ENCODE measurements at regions not wholly inside any gene's neighbourhood (a gene's known extent, or its start where the extent isn't known, plus 50 kb on each side); places are given as distances from the start of the nearest gene placed in this dataset.

- H3K27me3 ChIP-seq (ENCODE audit: insufficient read depth, low read length), result no peaks in the 10 kb centered on the region
- H3K4me1 ChIP-seq (ENCODE audit: insufficient read depth, low read length), result no peaks in the 10 kb centered on the region
- no peaks in the 10 kb centered on the region for H3K23me2 ChIP-seq (ENCODE audit: insufficient read length, low read depth, low read length, poor library complexity, severe bottlenecking)
- no peak overlapping the region for H2BK5ac ChIP-seq (ENCODE audit: insufficient read length, low read length)
- H2AK5ac ChIP-seq (ENCODE audit: insufficient read length, low read length), result no peak overlapping the region
- no peak overlapping the region for H2AFZ ChIP-seq (ENCODE audit: low read length)
- no peaks in the 10 kb centered on the region for H3K79me2 ChIP-seq (ENCODE audit: insufficient read depth, low read length)
- H2BK20ac ChIP-seq (ENCODE audit: low read depth, low read length, poor library complexity, severe bottlenecking), result no peak overlapping the region
- H3K4me2 ChIP-seq (ENCODE audit: insufficient read depth, insufficient read length, low read length), result no peak overlapping the region
- H3K9me3 ChIP-seq (ENCODE audit: control insufficient read depth, low read depth, low read length), result no peaks in the 10 kb centered on the region
- no peak overlapping the region for H3K18ac ChIP-seq (ENCODE audit: insufficient read length, low read depth, low read length)
- H3K27me3 Mint-ChIP-seq (ENCODE audit: low read depth), result no peaks in the 10 kb centered on the region
- no peak overlapping the region for H3K56ac ChIP-seq (ENCODE audit: insufficient read length, low read depth, low read length)
- H3K79me1 ChIP-seq (ENCODE audit: insufficient read depth, low read depth, low read length, poor library complexity, severe bottlenecking), result no peaks in the 10 kb centered on the region
- TF ChIP-seq, protein P1, sequence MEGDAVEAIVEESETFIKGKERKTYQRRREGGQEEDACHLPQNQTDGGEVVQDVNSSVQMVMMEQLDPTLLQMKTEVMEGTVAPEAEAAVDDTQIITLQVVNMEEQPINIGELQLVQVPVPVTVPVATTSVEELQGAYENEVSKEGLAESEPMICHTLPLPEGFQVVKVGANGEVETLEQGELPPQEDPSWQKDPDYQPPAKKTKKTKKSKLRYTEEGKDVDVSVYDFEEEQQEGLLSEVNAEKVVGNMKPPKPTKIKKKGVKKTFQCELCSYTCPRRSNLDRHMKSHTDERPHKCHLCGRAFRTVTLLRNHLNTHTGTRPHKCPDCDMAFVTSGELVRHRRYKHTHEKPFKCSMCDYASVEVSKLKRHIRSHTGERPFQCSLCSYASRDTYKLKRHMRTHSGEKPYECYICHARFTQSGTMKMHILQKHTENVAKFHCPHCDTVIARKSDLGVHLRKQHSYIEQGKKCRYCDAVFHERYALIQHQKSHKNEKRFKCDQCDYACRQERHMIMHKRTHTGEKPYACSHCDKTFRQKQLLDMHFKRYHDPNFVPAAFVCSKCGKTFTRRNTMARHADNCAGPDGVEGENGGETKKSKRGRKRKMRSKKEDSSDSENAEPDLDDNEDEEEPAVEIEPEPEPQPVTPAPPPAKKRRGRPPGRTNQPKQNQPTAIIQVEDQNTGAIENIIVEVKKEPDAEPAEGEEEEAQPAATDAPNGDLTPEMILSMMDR (conservative IDR thresholded peaks at IDR 0.05), result no peak
- WGBS (ENCODE audit: extremely low coverage, insufficient read length, low lambda C conversion rate), result no CpG with 5 or more reads among the region's 3 CpGs
- no peak overlapping the region for H4K5ac ChIP-seq (ENCODE audit: insufficient read length, low read depth, low read length)
- H2BK15ac ChIP-seq (ENCODE audit: low read depth, low read length), result no peak overlapping the region
- no peak overlapping the region for H3K4me3 Mint-ChIP-seq
- H3K9me3 Mint-ChIP-seq, result no peaks in the 10 kb centered on the region
- H3T11ph ChIP-seq (ENCODE audit: low read length), result no peak overlapping the region
- peaks cover 3 to 4% of the 10 kb centered on the region in 2 experiments for H3K4me1 Mint-ChIP-seq
- no peak overlapping the region for H4K91ac ChIP-seq (ENCODE audit: insufficient read length, low read depth, low read length)
- H4K8ac ChIP-seq (replicated peaks; ENCODE audit: insufficient read length, low read depth, low read length), result no peak overlapping the region
- H2BK12ac ChIP-seq (ENCODE audit: insufficient read length, low read depth, low read length), result no peak overlapping the region
- H3K9ac ChIP-seq (ENCODE audit: extremely low read depth, insufficient read length, low read length), result no peak overlapping the region
- no peak for DNase-seq
- no peaks in the 10 kb centered on the region for H4K20me1 ChIP-seq (ENCODE audit: control insufficient read depth, insufficient read depth, insufficient read length)
- no peak overlapping the region for H3K14ac ChIP-seq (ENCODE audit: insufficient read depth, low read length)
- no peak overlapping the region for H3K4ac ChIP-seq (ENCODE audit: low read depth, low read length)
- H3K27ac Mint-ChIP-seq, result peak overlapping the region in 1 of 3 experiments; percentile 59; a peak in 1 of 7 replicates
- no peak overlapping the region for H2BK120ac ChIP-seq (ENCODE audit: low read depth, low read length, poor library complexity, severe bottlenecking)
- H3K36me3 Mint-ChIP-seq (ENCODE audit: insufficient read depth in 1 of 3, low read depth in 3 of 3), result no peaks in the 10 kb centered on the region
- H3K27ac ChIP-seq (ENCODE audit: insufficient read length, low read depth, low read length), result no peak overlapping the region
- H3K23ac ChIP-seq (ENCODE audit: insufficient read length, low read depth, low read length), result no peak overlapping the region
These were observed 382.0 kb downstream of the RAD51AP2 start for GRCh38 chr2:17136231-17136630.

Data from H9 (cell line).